Ovary (tissue), 7 donors: ENCODE measurements at regions not wholly inside any gene's neighbourhood (a gene's known extent, or its start where the extent isn't known, plus 50 kb on each side); places are given as distances from the start of the nearest gene placed in this dataset.

Experiments used
- DNase-seq, 5 donors: peaks; one replicate each; pipeline ENCODE4 v3.0.0-alpha.2; 2019 to 2020
- H3K27ac ChIP-seq, 2 donors: fragments of 200-600 bp; one replicate each; pipeline versions ENCODE4 v1.5.1 to v1.8.0; 2019 to 2022
- H3K27me3 ChIP-seq: fragments of 200-600 bp; one replicate; pipeline ENCODE4 v1.8.0; 2022
- H3K36me3 ChIP-seq: fragments of 200-600 bp; sonication (generic); one replicate; pipeline ENCODE4 v1.5.1; 2019
- H3K4me1 ChIP-seq: one replicate; pipeline ENCODE4 v1.8.1; 2013; ENCODE audit warnings: mild to moderate bottlenecking, moderate library complexity; ENCODE audit not compliant: insufficient read depth
- H3K4me3 ChIP-seq: fragments of 200-600 bp; sonication (generic); one replicate; pipeline ENCODE4 v1.5.1; 2017
- H3K9me3 ChIP-seq, 2 donors: fragments of 200-600 bp in 1 of 2; sonication (generic) in 1 of 2; one replicate each; pipeline versions ENCODE4 v1.5.1 to v1.8.1; 2013 to 2019; ENCODE audit warnings: mild to moderate bottlenecking in 1 of 2, moderate library complexity in 1 of 2
- EP300 ChIP-seq: sonication (generic); formaldehyde crosslinking; IDR thresholded peaks from one replicate; pipeline ENCODE4 v1.6.1; 2017; ENCODE audit warnings: antibody characterized with exemption
- POLR2A ChIP-seq: fragments of 450-650 bp; IDR thresholded peaks from one replicate; pipeline ENCODE4 v1.6.1; 2017; ENCODE audit warnings: antibody characterized with exemption, mild to moderate bottlenecking, moderate library complexity
- WGBS, 3 donors: extraction: QIAGEN DNeasy Blood & Tissue Kit in 1 of 3; methylation state at CpG; one replicate each; pipeline versions ENCODE4 v1.1.5 to v1.1.7; 2013 to 2017; 5-methylcytosine and 5-hydroxymethylcytosine counted together
- intact Hi-C, 4 donors: fragments of 100-400 bp; cut with DNase I; formaldehyde crosslinking; loops; one replicate each; pipeline versions ENCODE4 v1.11.0 to v1.15.1; 2022 to 2023
- TF ChIP-seq, protein P1 (sequence below), 3 donors: fragments of 450-650 bp in 2 of 3; fragments of 200-600 bp in 1 of 3; IDR thresholded peaks; one replicate each; pipeline versions ENCODE4 v1.5.1 to v1.8.0; 2016 to 2022; ENCODE audit warnings: antibody characterized with exemption in 3 of 3, mild to moderate bottlenecking in 1 of 3
- donor health status: DM: no; HTN: no; CAD: no; lungs with moderate emphysema.
- donor health status: DM: no; HTN: no; CAD: no.
- donor health status: Bipolar disorder and iron deficiency.
- donor health status: DM: no; HTN: no; CAD: no.
- donor health status: DM: yes; HTN: yes; CAD: no.

DNA sequence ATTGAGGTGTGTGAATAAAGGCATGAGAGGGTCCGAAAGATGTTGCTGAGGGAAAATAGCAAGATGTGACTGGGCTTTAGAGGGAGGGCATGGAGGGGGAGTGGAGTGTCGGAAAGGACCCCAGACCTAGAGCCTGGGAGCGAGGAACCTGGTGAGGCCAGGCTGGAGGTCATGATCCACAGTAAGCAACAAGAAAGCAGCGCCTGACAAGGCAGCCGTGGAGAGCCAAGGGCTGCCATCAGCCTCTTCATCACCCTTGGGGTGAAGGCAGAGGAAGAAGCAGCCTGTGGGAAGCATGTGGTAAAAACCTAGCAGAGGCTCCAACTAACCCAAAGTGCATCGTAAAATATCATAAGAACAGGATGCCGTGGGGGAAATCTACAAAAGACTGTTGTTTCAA lies 162.8 kb upstream of the SOX1 start:
- no peak for TF ChIP-seq POLR2A
- TF ChIP-seq EP300, result no peak
- TF ChIP-seq, protein P1, sequence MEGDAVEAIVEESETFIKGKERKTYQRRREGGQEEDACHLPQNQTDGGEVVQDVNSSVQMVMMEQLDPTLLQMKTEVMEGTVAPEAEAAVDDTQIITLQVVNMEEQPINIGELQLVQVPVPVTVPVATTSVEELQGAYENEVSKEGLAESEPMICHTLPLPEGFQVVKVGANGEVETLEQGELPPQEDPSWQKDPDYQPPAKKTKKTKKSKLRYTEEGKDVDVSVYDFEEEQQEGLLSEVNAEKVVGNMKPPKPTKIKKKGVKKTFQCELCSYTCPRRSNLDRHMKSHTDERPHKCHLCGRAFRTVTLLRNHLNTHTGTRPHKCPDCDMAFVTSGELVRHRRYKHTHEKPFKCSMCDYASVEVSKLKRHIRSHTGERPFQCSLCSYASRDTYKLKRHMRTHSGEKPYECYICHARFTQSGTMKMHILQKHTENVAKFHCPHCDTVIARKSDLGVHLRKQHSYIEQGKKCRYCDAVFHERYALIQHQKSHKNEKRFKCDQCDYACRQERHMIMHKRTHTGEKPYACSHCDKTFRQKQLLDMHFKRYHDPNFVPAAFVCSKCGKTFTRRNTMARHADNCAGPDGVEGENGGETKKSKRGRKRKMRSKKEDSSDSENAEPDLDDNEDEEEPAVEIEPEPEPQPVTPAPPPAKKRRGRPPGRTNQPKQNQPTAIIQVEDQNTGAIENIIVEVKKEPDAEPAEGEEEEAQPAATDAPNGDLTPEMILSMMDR (IDR thresholded peaks at IDR 0.05), result no peak
- no peak overlapping the region for H3K4me3 ChIP-seq
- WGBS, 3 donors, result 71 to 82% (median 71%) methylated on average over 7 of the region's 7 CpGs
- DNase-seq, result no peak
- no peaks in the 10 kb centered on the region for H3K36me3 ChIP-seq
- no peak overlapping the region for H3K27ac ChIP-seq
- intact Hi-C loops, result no loop called here
- H3K9me3 ChIP-seq, result no peaks in the 10 kb centered on the region
- H3K4me1 ChIP-seq, result no peaks in the 10 kb centered on the region
- H3K27me3 ChIP-seq, result no peaks in the 10 kb centered on the region

DNA sequence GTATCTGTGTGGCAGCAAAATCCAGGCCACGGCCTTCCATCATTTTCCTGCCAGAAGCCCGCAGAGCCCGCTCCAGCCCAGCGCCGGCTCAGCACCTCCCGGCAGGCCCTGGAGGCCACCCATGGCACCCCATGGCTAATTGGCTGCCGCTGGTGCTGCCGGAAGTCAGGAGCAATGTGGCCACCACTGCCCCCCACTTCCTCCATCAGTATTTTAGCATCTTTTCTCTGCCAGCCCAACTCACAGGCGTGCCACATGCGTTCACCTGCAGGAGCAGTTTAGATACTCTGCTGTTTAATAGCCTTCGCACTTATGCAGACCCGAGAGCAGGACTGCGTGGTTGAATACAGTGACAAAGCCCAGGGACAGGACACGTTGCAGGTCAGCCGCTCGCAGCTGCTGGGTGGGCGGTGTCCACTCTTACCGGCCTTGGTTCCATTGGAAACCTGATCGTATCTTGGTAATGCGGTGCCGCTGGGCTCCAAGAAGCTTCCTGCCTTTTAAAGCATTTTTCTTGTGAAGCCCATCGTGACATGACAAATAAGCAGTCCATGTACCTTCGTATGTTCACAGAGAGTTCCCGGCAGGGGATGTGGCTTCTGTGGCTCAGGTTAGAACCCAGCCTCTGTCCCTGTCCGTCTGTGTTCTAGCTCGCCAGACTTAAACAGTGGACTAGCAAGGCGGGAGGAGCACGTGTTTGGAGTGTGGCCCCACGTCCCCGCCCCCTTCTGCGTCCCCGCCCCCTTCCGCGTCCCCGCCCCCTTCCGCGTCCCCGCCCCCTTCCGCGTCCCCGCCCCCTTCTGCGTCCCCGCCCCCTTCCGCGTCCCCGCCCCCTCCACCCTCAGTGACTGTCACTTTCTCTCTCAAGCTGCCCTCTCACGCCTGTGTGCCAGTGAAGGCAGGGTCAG lies 162.0 kb upstream of the SOX1 start:
- Histone ChIP-seq H3K4me3 (no peak overlapping the region), H3K9me3 (no peaks in the 10 kb centered on the region), H3K27ac (no peak overlapping the region), H3K4me1 (no peaks in the 10 kb centered on the region), H3K27me3 (no peaks in the 10 kb centered on the region), H3K36me3 (no peaks in the 10 kb centered on the region)
- no peak for TF ChIP-seq EP300
- TF ChIP-seq POLR2A, result no peak
- TF ChIP-seq, protein P1 (IDR thresholded peaks at IDR 0.05), result no peak
- peak in 1 of 5 donors; percentile 13 for DNase-seq
- WGBS, 3 donors, result 82 to 84% (median 83%) methylated on average over 47 of the region's 47 CpGs
- intact Hi-C loops, result no loop called here

DNA sequence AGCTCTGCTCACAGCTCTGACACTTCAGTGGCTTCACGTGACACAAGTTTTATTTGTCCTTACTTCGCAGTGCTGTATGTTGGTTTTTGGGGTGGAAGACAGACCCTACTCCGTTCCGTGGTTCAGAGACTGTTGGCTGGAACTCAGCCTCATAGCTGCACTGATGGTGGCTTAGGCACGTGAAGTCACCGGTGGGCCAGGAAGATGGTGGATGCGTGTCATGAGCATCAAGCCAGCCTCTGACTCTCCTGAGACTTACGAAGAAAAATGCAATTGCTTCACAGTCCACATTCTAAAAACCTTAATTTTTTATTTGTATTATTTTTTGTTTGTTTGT lies 161.4 kb upstream of the SOX1 start:
- intact Hi-C loops, result no loop called here
- no peak overlapping the region for H3K4me3 ChIP-seq
- no peak for DNase-seq
- no peaks in the 10 kb centered on the region for H3K4me1 ChIP-seq
- H3K36me3 ChIP-seq, result no peaks in the 10 kb centered on the region
- no peak for TF ChIP-seq EP300
- no peak for TF ChIP-seq POLR2A
- TF ChIP-seq, protein P1 (IDR thresholded peaks at IDR 0.05), result no peak
- no peaks in the 10 kb centered on the region for H3K27me3 ChIP-seq
- no peak overlapping the region for H3K27ac ChIP-seq
- WGBS, 3 donors, result 88 to 94% (median 90%) methylated on average over 8 of the region's 8 CpGs
- H3K9me3 ChIP-seq, result no peaks in the 10 kb centered on the region

DNA sequence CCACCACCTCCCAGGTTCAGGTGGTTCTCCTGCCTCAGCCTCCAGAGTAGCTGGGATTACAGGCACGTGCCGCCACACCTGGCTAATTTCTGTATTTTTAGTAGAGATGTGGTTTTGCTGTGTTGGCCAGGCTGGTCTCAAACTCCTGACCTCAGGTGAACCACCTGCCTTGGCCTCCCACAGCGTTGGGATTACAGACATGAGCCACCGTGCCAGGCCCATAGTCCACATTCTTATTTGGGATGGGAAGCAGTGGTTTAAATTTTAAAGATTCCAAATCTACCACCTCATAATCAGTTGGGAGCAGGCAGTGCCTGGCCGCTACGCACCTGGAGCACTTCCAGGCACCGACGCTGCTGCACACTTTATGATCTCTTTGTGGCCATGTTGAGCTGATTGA lies 160.6 kb upstream of the SOX1 start:
- DNase-seq, result no peak
- WGBS, 3 donors, result 83 to 90% (median 89%) methylated on average over 8 of the region's 8 CpGs
- Histone ChIP-seq H3K27ac (no peak overlapping the region), H3K27me3 (no peaks in the 10 kb centered on the region), H3K9me3 (no peaks in the 10 kb centered on the region), H3K4me1 (no peaks in the 10 kb centered on the region), H3K36me3 (no peaks in the 10 kb centered on the region), H3K4me3 (no peak overlapping the region)
- intact Hi-C loops, result no loop called here
- TF ChIP-seq EP300, result no peak
- no peak for TF ChIP-seq POLR2A
- TF ChIP-seq, protein P1 (IDR thresholded peaks at IDR 0.05), result no peak
